ENCODE measurements at regions not wholly inside any gene's neighbourhood (a gene's known extent, or its start where the extent isn't known, plus 50 kb on each side); places are given as distances from the start of the nearest gene placed in this dataset.

GRCh38 chr10:107708981-107709380, 544.5 kb upstream of the SORCS1 start:
- Histone ChIP-seq H3K79me2 (ENCODE audit: insufficient read depth, low read length) (no peaks in the 10 kb centered on the region), H2BK20ac (ENCODE audit: low read depth, low read length, poor library complexity, severe bottlenecking) (no peak overlapping the region), H3K9me3 (ENCODE audit: control insufficient read depth, low read depth, low read length) (no peaks in the 10 kb centered on the region), H3K27me3 (ENCODE audit: insufficient read depth, low read length) (no peaks in the 10 kb centered on the region), H2AK5ac (ENCODE audit: insufficient read length, low read length) (no peak overlapping the region), H3K4ac (ENCODE audit: low read depth, low read length) (no peak overlapping the region), H3K9ac (ENCODE audit: extremely low read depth, insufficient read length, low read length) (no peak overlapping the region), H3K23ac (ENCODE audit: insufficient read length, low read depth, low read length) (no peak overlapping the region), H2BK5ac (ENCODE audit: insufficient read length, low read length) (no peak overlapping the region), H3K4me2 (ENCODE audit: insufficient read depth, insufficient read length, low read length) (no peak overlapping the region), H3K4me1 (ENCODE audit: insufficient read depth, low read length) (no peaks in the 10 kb centered on the region), H3K27ac (ENCODE audit: insufficient read length, low read depth, low read length) (no peak overlapping the region), H3K56ac (ENCODE audit: insufficient read length, low read depth, low read length) (no peak overlapping the region), H3K23me2 (ENCODE audit: insufficient read length, low read depth, low read length, poor library complexity, severe bottlenecking) (no peaks in the 10 kb centered on the region), H2AFZ (ENCODE audit: low read length) (no peak overlapping the region), H3K14ac (ENCODE audit: insufficient read depth, low read length) (no peak overlapping the region), H2BK12ac (ENCODE audit: insufficient read length, low read depth, low read length) (no peak overlapping the region), H3K79me1 (ENCODE audit: insufficient read depth, low read depth, low read length, poor library complexity, severe bottlenecking) (no peaks in the 10 kb centered on the region), H4K8ac (replicated peaks; ENCODE audit: insufficient read length, low read depth, low read length) (no peak overlapping the region), H3K18ac (ENCODE audit: insufficient read length, low read depth, low read length) (no peak overlapping the region), H4K20me1 (ENCODE audit: control insufficient read depth, insufficient read depth, insufficient read length) (no peaks in the 10 kb centered on the region), H2BK15ac (ENCODE audit: low read depth, low read length) (no peak overlapping the region), H4K91ac (ENCODE audit: insufficient read length, low read depth, low read length) (no peak overlapping the region), H2BK120ac (ENCODE audit: low read depth, low read length, poor library complexity, severe bottlenecking) (no peak overlapping the region), H4K5ac (ENCODE audit: insufficient read length, low read depth, low read length) (no peak overlapping the region), H3T11ph (ENCODE audit: low read length) (no peak overlapping the region)
- DNase-seq, result no peak
- TF ChIP-seq CTCF (conservative IDR thresholded peaks at IDR 0.05), result no peak
- no CpG with 5 or more reads among the region's 1 CpG for WGBS (ENCODE audit: extremely low coverage, insufficient read length, low lambda C conversion rate)
- H3K36me3 Mint-ChIP-seq (ENCODE audit: insufficient read depth in 1 of 3, low read depth in 3 of 3), result no peaks in the 10 kb centered on the region
- H3K9me3 Mint-ChIP-seq, result peaks cover 0 to 3% of the 10 kb centered on the region in 2 experiments; a peak in 1 of 5 replicates
- no peaks in the 10 kb centered on the region for H3K4me1 Mint-ChIP-seq
- H3K4me3 Mint-ChIP-seq, result no peak overlapping the region
- no peaks in the 10 kb centered on the region for H3K27me3 Mint-ChIP-seq (ENCODE audit: low read depth)
- H3K27ac Mint-ChIP-seq, result no peak overlapping the region

Measured in H9 (cell line).